ENCODE measurements at regions not wholly inside any gene's neighbourhood (a gene's known extent, or its start where the extent isn't known, plus 50 kb on each side); places are given as distances from the start of the nearest gene placed in this dataset.
"Not testable (repeated sequence)": the region's sequence is repeated elsewhere in the genome, so short reads cannot be mapped to it uniquely, and the experiment has no call there.

DNA sequence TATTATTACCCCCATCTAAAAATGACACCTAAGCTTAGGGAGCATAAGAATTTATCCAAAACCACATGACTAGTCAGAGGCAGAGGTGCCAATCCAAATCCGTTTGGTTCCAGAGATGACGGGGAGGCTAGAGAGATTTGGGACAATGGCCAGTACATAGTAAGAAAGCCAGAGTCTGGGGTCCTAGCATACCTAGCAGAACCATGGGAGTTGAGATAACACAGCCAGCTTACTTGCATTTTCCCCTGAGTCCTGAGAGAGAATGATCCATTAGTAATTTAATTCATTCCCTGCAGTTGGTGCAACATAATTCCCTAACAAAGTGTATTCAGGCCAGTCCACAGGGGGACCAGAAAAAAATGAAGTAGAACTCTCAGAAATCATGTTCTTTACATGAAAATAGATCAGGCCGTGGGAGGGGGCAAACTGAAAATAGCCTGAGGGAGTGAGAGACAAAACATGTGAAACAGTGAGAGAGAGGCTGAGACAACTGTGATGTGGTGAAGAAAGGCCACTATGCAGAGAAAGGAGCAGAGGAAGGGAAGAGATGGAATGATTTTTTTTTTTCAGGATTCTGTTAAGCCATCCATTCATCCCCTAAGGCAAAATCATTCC lies 243.3 kb downstream of the BRINP2 start:
- no peak overlapping the region for H3K27ac Mint-ChIP-seq (ENCODE audit: unreplicated experiment)
- DNase-seq (ENCODE audit: low spot score) = no peak
- no peak overlapping the region for H3K4me3 Mint-ChIP-seq (ENCODE audit: unreplicated experiment)
- H3K36me3 Mint-ChIP-seq (ENCODE audit: low read depth, unreplicated experiment) = no peaks in the 10 kb centered on the region
- H3K9me3 Mint-ChIP-seq (ENCODE audit: unreplicated experiment) = no peaks in the 10 kb centered on the region
- H3K4me1 Mint-ChIP-seq (ENCODE audit: unreplicated experiment) = no peaks in the 10 kb centered on the region
- no peaks in the 10 kb centered on the region for H3K27me3 Mint-ChIP-seq (ENCODE audit: unreplicated experiment)
- TF ChIP-seq, protein P1, sequence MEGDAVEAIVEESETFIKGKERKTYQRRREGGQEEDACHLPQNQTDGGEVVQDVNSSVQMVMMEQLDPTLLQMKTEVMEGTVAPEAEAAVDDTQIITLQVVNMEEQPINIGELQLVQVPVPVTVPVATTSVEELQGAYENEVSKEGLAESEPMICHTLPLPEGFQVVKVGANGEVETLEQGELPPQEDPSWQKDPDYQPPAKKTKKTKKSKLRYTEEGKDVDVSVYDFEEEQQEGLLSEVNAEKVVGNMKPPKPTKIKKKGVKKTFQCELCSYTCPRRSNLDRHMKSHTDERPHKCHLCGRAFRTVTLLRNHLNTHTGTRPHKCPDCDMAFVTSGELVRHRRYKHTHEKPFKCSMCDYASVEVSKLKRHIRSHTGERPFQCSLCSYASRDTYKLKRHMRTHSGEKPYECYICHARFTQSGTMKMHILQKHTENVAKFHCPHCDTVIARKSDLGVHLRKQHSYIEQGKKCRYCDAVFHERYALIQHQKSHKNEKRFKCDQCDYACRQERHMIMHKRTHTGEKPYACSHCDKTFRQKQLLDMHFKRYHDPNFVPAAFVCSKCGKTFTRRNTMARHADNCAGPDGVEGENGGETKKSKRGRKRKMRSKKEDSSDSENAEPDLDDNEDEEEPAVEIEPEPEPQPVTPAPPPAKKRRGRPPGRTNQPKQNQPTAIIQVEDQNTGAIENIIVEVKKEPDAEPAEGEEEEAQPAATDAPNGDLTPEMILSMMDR (IDR thresholded peaks at IDR 0.05; ENCODE audit: unreplicated experiment) = no peak

GRCh38 chr1:177411381-177411780 lies 240.6 kb downstream of the BRINP2 start:
- no peak for DNase-seq (ENCODE audit: low spot score)
- TF ChIP-seq, protein P1 (IDR thresholded peaks at IDR 0.05; ENCODE audit: unreplicated experiment) = no peak
- H3K27me3 Mint-ChIP-seq (ENCODE audit: unreplicated experiment) = no peaks in the 10 kb centered on the region
- H3K4me1 Mint-ChIP-seq (ENCODE audit: unreplicated experiment) = peaks cover 4% of the 10 kb centered on the region
- no peak overlapping the region for H3K4me3 Mint-ChIP-seq (ENCODE audit: unreplicated experiment)
- H3K9me3 Mint-ChIP-seq (ENCODE audit: unreplicated experiment) = peaks cover 4% of the 10 kb centered on the region
- no peak overlapping the region for H3K27ac Mint-ChIP-seq (ENCODE audit: unreplicated experiment)
- peaks cover 9% of the 10 kb centered on the region for H3K36me3 Mint-ChIP-seq (ENCODE audit: low read depth, unreplicated experiment)

- Mint-ChIP-seq H3K4me3 (ENCODE audit: unreplicated experiment) (no peak overlapping the region), H3K27me3 (ENCODE audit: unreplicated experiment) (peaks cover 1% of the 10 kb centered on the region), H3K9me3 (ENCODE audit: unreplicated experiment) (peaks cover 4% of the 10 kb centered on the region), H3K36me3 (ENCODE audit: low read depth, unreplicated experiment) (peaks cover 9% of the 10 kb centered on the region), H3K4me1 (ENCODE audit: unreplicated experiment) (peaks cover 4% of the 10 kb centered on the region), H3K27ac (ENCODE audit: unreplicated experiment) (no peak overlapping the region)
- TF ChIP-seq, protein P1 (IDR thresholded peaks at IDR 0.05; ENCODE audit: unreplicated experiment) = no peak
- no peak for DNase-seq (ENCODE audit: low spot score)
These were observed 239.5 kb downstream of the BRINP2 start for GRCh38 chr1:177410179-177410766.

DNA sequence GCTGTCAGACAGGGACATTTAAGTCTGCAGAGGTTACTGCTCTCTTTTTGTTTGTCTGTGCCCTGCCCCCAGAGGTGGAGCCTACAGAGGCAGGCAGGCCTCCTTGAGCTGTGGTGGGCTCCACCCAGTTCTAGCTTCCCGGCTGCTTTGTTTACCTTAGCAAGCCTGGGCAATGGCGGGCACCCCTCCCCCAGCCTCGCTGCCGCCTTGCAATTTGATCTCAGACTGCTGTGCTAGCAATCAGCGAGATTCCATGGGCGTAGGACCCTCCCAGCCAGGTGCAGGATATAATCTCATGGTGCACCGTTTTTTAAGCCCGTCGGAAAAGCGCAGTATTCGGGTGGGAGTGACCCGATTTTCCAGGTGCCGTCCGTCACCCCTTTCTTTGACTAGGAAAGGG lies 235.6 kb downstream of the BRINP2 start:
- H3K27ac Mint-ChIP-seq (ENCODE audit: unreplicated experiment); H3K9me3 Mint-ChIP-seq (ENCODE audit: unreplicated experiment); DNase-seq (ENCODE audit: low spot score); H3K36me3 Mint-ChIP-seq (ENCODE audit: low read depth, unreplicated experiment); H3K4me1 Mint-ChIP-seq (ENCODE audit: unreplicated experiment); H3K27me3 Mint-ChIP-seq (ENCODE audit: unreplicated experiment); H3K4me3 Mint-ChIP-seq (ENCODE audit: unreplicated experiment): not testable (repeated sequence)

- Mint-ChIP-seq H3K4me1 (ENCODE audit: unreplicated experiment) (no peaks in the 10 kb centered on the region), H3K9me3 (ENCODE audit: unreplicated experiment) (no peaks in the 10 kb centered on the region), H3K36me3 (ENCODE audit: low read depth, unreplicated experiment) (no peaks in the 10 kb centered on the region), H3K27ac (ENCODE audit: unreplicated experiment) (no peak overlapping the region), H3K27me3 (ENCODE audit: unreplicated experiment) (peaks cover 3% of the 10 kb centered on the region), H3K4me3 (ENCODE audit: unreplicated experiment) (no peak overlapping the region)
- TF ChIP-seq, protein P1 (IDR thresholded peaks at IDR 0.05; ENCODE audit: unreplicated experiment) = no peak
- DNase-seq (ENCODE audit: low spot score) = no peak
These were observed 221.6 kb downstream of the BRINP2 start for GRCh38 chr1:177392336-177392735.
